DMS153 (cell line): ENCODE measurements at regions not wholly inside any gene's neighbourhood (a gene's known extent, or its start where the extent isn't known, plus 50 kb on each side); places are given as distances from the start of the nearest gene placed in this dataset.
"Not testable (repeated sequence)": the region's sequence is repeated elsewhere in the genome, so short reads cannot be mapped to it uniquely, and the experiment has no call there.

ENCODE experiments used
- DNase-seq: peaks from one replicate; lab custom pipeline; 2025; lab: John Stamatoyannopoulos, UW

GRCh38 chr4:170988446-170988845, 824.8 kb upstream of the GALNTL6 start:
- no peak for DNase-seq

DNA sequence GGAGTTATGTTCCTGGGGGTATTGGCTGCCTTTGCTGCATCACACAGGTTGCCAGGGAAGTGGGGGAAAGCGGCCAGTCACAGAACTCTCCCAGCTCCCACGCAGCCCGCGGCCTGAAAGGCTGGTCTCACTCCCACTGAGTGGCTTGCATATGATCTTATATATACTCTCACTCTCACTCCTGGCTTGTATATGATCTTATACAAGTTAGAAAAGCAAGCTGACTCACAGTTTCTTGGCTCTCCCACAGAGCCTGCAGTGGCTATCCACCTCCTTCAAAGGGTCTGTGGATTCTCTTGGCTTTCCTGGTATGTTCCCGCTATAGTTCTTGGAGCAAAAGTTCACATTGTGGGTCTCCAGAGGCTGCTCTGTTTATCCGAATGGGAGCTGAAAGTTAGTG, 833.5 kb upstream of the GALNTL6 start:
- no peak for DNase-seq

DNA sequence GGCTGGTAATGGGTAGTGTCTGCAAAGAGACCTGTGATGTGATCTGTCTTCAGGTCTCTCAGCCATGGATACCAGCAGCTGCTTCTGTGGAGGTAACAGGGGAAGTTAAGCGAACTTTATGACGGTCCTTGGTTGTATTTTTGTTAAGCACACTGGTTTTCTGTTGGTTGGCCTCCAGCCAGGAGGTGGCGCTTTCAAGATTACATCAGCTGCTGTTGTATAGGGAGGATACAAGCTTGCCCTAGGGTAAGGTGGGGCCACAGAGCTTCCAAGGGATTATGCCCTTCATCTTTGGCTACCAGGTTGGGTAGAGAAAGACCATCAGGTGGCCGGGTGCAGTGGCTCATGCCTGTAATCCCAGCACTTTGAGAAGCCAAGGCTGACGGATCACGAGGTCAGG, 834.2 kb upstream of the GALNTL6 start:
- no peak for DNase-seq

DNA sequence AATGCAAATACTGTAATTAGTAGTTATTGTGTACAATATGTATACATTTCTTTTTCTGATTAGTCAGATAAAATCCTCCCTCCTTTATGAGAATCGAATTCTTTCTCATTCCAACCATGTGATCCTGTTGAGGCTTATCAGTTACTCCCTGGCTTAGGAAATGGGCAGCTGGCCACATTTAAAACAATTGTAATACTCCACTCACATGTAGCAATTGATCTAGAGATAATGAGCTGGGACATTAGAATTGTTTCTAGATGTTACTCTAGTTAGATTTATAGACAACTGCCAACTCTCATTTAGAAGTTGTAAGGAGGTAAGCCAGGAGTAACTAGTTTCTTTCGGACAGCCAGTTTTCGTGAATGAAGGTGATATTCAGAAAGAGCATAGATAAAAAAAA, 859.3 kb upstream of the AADAT start:
- no peak for DNase-seq

DNA sequence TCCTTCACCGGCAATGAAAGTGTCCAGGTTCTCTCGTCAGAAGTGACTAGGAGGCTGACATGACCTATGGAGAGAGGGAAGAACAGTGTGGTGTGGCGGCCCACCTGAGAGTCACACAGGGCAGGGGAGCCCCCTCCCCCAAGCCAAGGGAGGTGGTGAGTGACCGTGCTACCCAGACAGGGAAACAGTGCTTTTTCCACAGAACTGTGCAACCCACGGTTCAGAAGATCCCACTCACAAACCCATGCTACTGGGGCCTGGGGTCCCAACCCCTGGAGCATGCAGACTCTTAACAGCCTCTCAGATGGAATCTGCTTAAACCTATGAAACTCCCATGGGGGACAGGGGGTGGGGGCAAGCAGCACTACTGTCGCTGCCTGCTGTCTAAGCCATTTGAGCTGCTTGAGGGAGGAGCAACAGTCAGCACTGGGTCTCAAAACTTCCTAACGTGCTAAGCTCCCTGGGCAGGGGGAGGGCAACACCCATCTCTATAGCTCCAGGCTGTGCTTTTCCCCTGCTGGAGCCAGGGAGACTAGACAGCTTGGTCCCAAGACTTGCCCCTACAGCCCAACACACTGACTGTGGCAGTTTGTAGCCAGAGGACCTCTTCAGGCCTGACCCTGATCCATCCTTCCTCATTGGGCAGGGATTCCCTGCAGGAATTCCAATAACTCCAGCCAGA, 850.4 kb upstream of the AADAT start:
- no peak for DNase-seq

DNA sequence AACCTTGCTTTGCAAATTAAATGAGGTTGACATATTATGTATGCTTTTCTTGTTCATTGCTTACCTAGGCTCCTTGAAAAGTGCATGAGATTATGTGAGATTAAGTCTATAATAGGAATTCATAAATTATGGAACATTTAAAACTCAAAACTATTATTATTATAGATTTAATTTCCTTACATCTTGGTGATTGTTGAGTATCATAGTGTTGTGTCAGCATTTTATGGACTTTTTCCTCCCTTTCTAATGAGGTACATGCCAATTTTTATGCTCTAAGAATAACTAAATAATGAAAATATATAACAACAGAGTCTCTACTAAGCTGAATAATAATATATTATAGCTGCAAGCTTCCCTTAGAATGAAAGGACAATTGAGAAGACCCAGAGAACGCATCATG, 848.8 kb upstream of the AADAT start:
- DNase-seq: no peak

GRCh38 chr4:170931321-170931720, 841.6 kb upstream of the AADAT start:
- DNase-seq: no peak

GRCh38 chr4:170888660-170889059, 798.9 kb upstream of the AADAT start:
- no peak for DNase-seq

GRCh38 chr4:170887396-170887795, 797.6 kb upstream of the AADAT start:
- DNase-seq: no peak

DNA sequence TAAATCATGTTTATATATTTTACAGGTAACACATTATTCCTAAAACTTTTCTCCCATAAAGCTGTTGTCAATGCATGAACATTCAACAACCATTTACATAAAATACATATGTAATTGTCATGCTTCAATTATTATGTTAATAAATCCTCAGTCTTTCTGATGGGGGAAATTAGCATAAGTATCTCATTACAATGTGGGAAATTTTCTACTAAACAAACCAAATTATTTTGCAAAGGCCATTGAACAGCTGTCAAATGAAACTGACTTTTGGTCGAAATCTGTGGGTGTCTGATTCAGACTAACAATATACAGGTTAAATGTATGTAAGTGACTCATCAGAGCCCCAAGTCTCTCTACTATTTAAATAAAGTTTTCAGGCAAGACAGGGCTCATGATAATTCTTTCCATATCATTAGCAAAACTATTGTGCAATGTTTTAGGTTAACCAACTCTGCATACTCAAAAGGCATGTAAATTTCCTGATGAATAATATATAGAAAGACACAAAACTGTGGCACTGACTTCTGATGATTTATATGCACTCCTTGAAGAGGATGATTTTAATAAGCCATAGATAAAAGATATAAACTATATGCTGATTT, 795.3 kb upstream of the AADAT start:
- no peak for DNase-seq

- DNase-seq: not testable (repeated sequence)
These were observed 791.9 kb upstream of the AADAT start for GRCh38 chr4:170881646-170882045.

DNA sequence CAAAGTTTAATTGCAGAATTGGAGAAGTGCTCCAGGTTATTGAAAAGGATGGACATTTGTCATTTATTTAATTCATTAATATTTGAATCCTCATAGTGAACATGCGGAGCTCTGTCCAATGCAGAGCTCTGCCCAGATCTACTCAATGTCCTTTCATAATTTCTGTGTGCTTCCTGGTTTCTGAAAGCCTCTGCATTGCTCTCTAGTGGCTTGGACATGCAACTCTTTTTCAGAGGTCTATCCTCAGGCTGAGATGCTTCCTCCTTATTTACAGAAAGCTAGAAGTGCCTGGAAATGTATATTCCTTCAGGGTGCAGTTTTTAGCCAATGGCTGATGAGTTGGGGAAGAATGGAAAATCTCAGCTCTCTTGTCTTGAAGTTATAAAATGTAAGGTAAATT, 786.1 kb upstream of the AADAT start:
- DNase-seq: peak; percentile 0

DNA sequence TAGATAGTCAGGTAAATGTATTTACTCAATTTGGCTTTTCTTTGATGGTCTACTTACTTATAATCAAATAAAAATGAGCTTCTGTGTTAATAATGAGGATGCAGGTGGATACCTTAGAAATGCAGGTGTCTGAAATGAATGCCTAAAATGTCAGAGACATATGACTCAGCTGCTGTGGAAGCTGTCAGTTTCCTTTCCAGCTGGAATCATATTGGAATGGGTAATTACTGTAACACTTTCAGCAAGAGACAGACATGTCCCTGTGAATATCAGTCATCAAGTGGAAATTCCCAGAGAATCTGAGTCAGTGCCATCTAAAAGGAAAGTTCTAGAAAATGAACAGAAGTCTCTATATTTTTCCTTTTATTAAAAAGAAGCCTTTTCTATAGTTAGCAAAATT, 783.0 kb upstream of the AADAT start:
- no peak for DNase-seq

- no peak for DNase-seq
These were observed 778.4 kb upstream of the AADAT start for GRCh38 chr4:170868170-170868569.

GRCh38 chr4:170854097-170854496, 764.3 kb upstream of the AADAT start:
- no peak for DNase-seq

DNA sequence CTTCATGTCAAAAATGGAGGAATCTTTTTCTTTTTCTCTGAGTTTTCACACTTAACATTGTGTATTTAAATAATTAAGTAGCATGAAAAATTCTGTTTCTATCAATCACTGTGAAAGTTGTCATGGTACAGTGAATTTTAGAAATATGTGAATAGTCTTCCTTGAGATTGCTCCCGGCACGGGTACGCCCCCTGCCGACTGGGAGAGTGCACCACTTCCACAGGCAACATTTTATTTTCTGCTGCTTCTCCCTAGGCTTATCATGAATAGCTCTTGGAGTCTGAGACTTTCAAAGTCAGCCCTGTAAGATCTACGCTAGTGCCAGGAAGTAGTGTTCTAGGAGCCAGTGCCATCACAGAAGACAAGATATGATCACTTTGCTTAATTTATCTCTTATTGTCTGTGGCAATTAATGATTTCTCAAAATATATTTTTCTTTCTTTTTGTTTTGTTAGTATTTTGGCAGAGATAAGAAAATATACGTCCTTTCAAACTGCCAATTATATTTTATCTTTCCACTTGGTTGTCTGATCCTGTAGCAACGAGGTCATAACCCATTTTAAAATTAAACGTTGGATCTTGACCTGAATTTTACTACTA, 763.8 kb upstream of the AADAT start:
- peak; percentile 3 for DNase-seq

- DNase-seq: no peak
These were observed 760.2 kb upstream of the AADAT start for GRCh38 chr4:170849969-170850368.

DNA sequence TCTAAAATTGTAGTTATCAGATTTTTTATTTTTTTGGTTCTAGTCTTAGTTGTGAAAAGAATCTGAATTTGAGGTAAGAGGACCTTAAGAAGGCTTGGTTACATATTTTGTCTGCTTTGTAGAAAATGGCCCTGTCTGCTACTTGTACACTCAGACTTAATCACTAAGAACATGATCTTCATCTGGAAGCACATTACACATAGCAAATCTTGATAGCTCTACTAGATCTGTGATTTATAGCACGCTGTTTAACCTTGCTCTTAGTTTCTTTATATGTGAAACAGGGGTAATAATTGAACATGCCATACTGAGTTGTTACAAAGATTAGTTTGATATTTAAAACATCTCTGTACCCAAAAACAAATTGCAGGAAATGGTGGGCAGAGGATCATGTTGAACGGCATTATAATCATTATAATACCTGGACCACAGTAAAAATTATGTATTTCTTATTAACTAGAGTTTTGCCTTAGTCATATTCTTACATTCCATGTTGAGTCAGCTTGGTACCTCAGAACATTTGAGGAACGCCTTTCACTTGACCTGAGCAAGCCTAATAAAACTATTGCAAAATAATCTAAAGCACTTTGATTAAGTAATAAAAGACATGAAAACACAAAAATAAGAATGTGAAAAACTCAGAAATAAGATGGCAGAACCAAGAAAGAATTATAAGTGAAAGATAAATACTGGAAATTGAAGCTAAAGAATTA, 738.0 kb upstream of the AADAT start:
- DNase-seq: no peak

DNA sequence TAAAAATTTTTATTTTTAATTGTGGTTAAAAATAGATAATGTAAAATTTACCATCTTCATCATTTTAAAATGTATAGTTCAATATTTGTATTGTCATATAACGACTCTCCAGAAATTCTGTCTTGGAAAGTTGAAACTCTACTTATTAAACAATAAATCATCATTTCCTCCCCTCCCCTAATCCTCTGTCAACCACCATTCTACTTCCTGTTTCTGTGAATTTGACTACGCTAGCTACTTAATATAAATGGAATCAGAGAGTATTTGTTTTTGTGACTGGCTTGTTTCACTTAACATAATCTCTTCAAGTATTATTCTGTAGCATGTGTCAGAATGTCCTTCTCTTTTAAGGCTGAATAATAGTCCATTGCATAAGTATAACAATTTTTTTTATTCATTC, 729.0 kb upstream of the AADAT start:
- no peak for DNase-seq

- no peak for DNase-seq
These were observed 715.6 kb upstream of the AADAT start for GRCh38 chr4:170805352-170805751.

- no peak for DNase-seq
These were observed 715.2 kb upstream of the AADAT start for GRCh38 chr4:170804930-170805329.

GRCh38 chr4:170803492-170803891, 713.7 kb upstream of the AADAT start:
- DNase-seq: no peak

GRCh38 chr4:170801771-170802170, 712.0 kb upstream of the AADAT start:
- no peak for DNase-seq
